Gastroesophageal sphincter (tissue), 4 donors: ENCODE measurements at regions not wholly inside any gene's neighbourhood (a gene's known extent, or its start where the extent isn't known, plus 50 kb on each side); places are given as distances from the start of the nearest gene placed in this dataset.

Experiments used
- ATAC-seq: fragments of 150-250 bp; one replicate; pipeline ENCODE4 v1.9.1; 2016; ENCODE audit warnings: mild to moderate bottlenecking, moderate library complexity
- H3K27ac ChIP-seq, 4 donors: fragments of 200-600 bp; sonication (generic) in 3 of 4; 1 replicate in 3 of 4; 2 replicates in 1 of 4; pipeline ENCODE4 v1.5.1; 2016 to 2019
- H3K27me3 ChIP-seq: fragments of 200-600 bp; sonication (generic); one replicate; pipeline ENCODE4 v1.5.1; 2019
- H3K36me3 ChIP-seq, 2 donors: fragments of 200-600 bp; sonication (generic); one replicate each; pipeline ENCODE4 v1.5.1; 2019; ENCODE audit warnings: control low read depth in 1 of 2
- H3K4me1 ChIP-seq, 3 donors: fragments of 200-600 bp; sonication (generic); 1 replicate in 2 of 3; 2 replicates in 1 of 3; pipeline ENCODE4 v1.5.1; 2016 to 2019; ENCODE audit warnings: control low read depth in 2 of 3
- H3K4me3 ChIP-seq, 2 donors: fragments of 200-600 bp; sonication (generic); one replicate each; pipeline ENCODE4 v1.5.1; 2019; ENCODE audit warnings: mild to moderate bottlenecking in 1 of 2, moderate library complexity in 1 of 2
- H3K9me3 ChIP-seq, 3 donors: fragments of 200-600 bp; sonication (generic); one replicate each; pipeline ENCODE4 v1.5.1; 2017 to 2019; ENCODE audit warnings: control low read depth in 2 of 3
- CTCF ChIP-seq, 4 experiments: fragments of 200-600 bp in 2 of 4; fragments of 450-650 bp in 2 of 4; sonication (generic) in 1 of 4; IDR thresholded peaks; one replicate each; pipeline ENCODE4 v1.5.1; 2017 to 2019; ENCODE audit warnings: antibody characterized with exemption in 4 of 4, mild to moderate bottlenecking in 2 of 4, moderate library complexity in 2 of 4
- EP300 ChIP-seq: sonication (generic); formaldehyde crosslinking; IDR thresholded peaks from one replicate; pipeline ENCODE4 v1.6.1; 2017; ENCODE audit warnings: antibody characterized with exemption, mild to moderate bottlenecking
- POLR2A ChIP-seq, 2 donors: fragments of 450-650 bp; IDR thresholded peaks; one replicate each; pipeline ENCODE4 v1.6.1; 2017; ENCODE audit warnings: antibody characterized with exemption in 2 of 2, mild to moderate bottlenecking in 2 of 2, moderate library complexity in 1 of 2
- POLR2AphosphoS5 ChIP-seq: sonication (generic); formaldehyde crosslinking; IDR thresholded peaks from one replicate; pipeline ENCODE4 v1.6.1; 2017; ENCODE audit warnings: antibody characterized with exemption
- WGBS, 2 donors: methylation state at CpG; one replicate each; pipeline ENCODE4 v1.1.5; 2018; ENCODE audit warnings: low coverage in 1 of 2; 5-methylcytosine and 5-hydroxymethylcytosine counted together

DNA sequence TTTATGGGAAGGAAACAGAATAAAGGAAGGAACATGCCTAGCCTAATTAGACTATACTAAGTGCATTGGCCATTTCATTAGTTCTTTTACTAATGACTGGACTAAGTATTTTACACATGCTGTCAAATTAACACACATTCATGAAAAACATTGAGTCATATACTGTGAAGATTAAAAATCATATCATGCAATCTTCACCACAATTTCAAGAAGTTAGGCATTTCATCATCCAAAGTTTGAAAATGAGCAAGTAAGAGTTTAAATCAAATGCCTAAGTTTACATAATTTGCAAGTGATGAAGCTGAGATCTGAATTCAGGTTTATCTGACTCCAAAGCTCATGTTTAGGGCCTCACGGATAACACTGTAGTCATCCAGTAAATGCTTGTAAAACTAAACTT lies 601.0 kb downstream of the PDCD6IP start:
- Histone ChIP-seq H3K36me3 (no peaks in the 10 kb centered on the region), H3K4me3 (no peak overlapping the region), H3K9me3 (peaks cover 0 to 13% (median 0%) of the 10 kb centered on the region in 3 donors), H3K4me1 (no peaks in the 10 kb centered on the region), H3K27ac (no peak overlapping the region), H3K27me3 (no peaks in the 10 kb centered on the region)
- TF ChIP-seq POLR2A (IDR thresholded peaks at IDR 0.05) (no peak), POLR2AphosphoS5 (no peak), EP300 (no peak), CTCF (IDR thresholded peaks at IDR 0.05) (no peak)
- 87 to 100% methylated on average over 1 of the region's 1 CpG for WGBS, 2 donors
- no peak for ATAC-seq

DNA sequence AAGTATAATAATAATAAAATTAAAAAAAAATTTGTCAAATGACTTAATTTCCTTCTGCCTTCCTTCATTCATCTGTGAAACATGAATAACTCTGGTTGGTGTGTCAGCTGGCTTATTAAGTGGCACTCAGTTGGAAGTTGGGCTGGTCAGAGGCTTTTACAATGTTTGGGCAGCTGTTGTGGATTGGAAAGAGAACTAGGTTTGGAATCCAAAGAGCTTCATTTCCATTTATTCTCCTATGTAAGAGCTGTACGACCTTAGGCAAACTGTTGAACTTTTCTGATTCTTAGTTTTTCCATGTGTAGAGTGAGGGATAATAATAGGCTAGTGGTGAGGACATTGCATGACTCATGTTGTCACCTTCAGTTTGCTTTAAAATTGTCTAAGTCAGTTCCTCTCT lies 606.7 kb downstream of the PDCD6IP start:
- no peaks in the 10 kb centered on the region for H3K4me1 ChIP-seq
- H3K27ac ChIP-seq, result no peak overlapping the region
- no peaks in the 10 kb centered on the region for H3K36me3 ChIP-seq
- H3K9me3 ChIP-seq, result no peaks in the 10 kb centered on the region
- TF ChIP-seq EP300 (no peak), POLR2AphosphoS5 (no peak), POLR2A (IDR thresholded peaks at IDR 0.05) (no peak), CTCF (IDR thresholded peaks at IDR 0.05) (no peak)
- H3K4me3 ChIP-seq, result no peak overlapping the region
- WGBS, 2 donors, result 45 to 100% methylated on average over 1 of the region's 1 CpG
- H3K27me3 ChIP-seq, result no peaks in the 10 kb centered on the region
- no peak for ATAC-seq

DNA sequence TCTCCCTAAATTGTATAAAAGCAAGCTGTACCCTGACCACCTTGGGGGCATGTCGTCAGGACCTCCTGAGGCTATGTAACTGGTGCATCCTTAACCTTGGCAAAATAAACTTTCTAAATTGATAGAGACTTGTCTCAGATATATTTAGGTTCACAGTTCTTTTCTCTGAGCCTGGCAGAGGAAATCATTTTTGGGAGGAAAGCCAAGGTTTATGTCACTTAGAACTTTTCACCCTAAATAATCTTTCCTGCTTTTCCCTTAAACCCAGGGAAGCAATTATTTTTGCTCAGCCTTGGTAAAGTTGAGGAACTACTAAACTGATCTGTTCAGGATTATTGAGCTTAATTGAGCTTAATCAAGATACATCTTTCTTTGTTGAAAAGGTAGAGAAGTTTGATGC lies 608.9 kb downstream of the PDCD6IP start:
- Histone ChIP-seq H3K27ac (no peak overlapping the region), H3K4me1 (no peaks in the 10 kb centered on the region), H3K36me3 (no peaks in the 10 kb centered on the region), H3K9me3 (no peaks in the 10 kb centered on the region), H3K27me3 (no peaks in the 10 kb centered on the region), H3K4me3 (no peak overlapping the region)
- no peak for TF ChIP-seq POLR2A (IDR thresholded peaks at IDR 0.05)
- TF ChIP-seq CTCF (IDR thresholded peaks at IDR 0.05), result no peak
- no peak for TF ChIP-seq EP300
- TF ChIP-seq POLR2AphosphoS5, result no peak
- WGBS, 2 donors, result 50% methylated on average over 1 of the region's 1 CpG; no CpG with 5 or more reads in 1 of the 2 donors
- no peak for ATAC-seq

DNA sequence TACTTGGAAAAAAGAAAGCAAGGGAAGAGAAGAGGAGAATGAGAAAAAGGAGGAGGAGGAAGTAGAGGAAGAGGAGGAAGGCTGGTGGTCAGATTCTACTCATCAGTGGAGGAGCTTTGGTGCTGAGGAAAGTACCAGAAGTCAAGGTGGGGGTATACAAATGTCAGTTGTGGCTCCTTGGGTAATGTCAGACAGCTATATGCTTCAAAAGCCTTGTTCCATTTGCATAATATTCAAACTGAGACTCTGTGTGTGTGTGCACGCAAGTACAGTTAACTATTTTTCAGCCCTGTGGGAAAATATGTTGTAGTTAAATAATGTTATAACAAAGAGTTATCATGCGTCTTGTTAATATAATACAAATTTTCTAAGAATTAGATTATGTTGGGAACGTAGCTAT lies 609.7 kb downstream of the PDCD6IP start:
- H3K9me3 ChIP-seq, result no peaks in the 10 kb centered on the region
- H3K4me3 ChIP-seq, result no peak overlapping the region
- no peak overlapping the region for H3K27ac ChIP-seq
- WGBS, 2 donors, result 87% methylated on average over 3 of the region's 3 CpGs
- no peak for TF ChIP-seq POLR2A (IDR thresholded peaks at IDR 0.05)
- TF ChIP-seq POLR2AphosphoS5, result no peak
- TF ChIP-seq CTCF (IDR thresholded peaks at IDR 0.05), result no peak
- no peak for TF ChIP-seq EP300
- no peaks in the 10 kb centered on the region for H3K4me1 ChIP-seq
- ATAC-seq, result no peak
- no peaks in the 10 kb centered on the region for H3K36me3 ChIP-seq
- no peaks in the 10 kb centered on the region for H3K27me3 ChIP-seq

GRCh38 chr3:34411596-34411995 lies 613.2 kb downstream of the PDCD6IP start:
- no peaks in the 10 kb centered on the region for H3K27me3 ChIP-seq
- H3K4me1 ChIP-seq, result no peaks in the 10 kb centered on the region
- ATAC-seq, result no peak
- H3K4me3 ChIP-seq, result no peak overlapping the region
- H3K9me3 ChIP-seq, result no peaks in the 10 kb centered on the region
- no peaks in the 10 kb centered on the region for H3K36me3 ChIP-seq
- TF ChIP-seq EP300, result no peak
- no peak for TF ChIP-seq POLR2A (IDR thresholded peaks at IDR 0.05)
- TF ChIP-seq POLR2AphosphoS5, result no peak
- TF ChIP-seq CTCF (IDR thresholded peaks at IDR 0.05), result no peak
- no peak overlapping the region for H3K27ac ChIP-seq
- WGBS, 2 donors, result 71 to 80% methylated on average over 1 of the region's 1 CpG
